Activated CD4-positive, alpha-beta memory T cell treated with anti-CD3 and anti-CD28 coated beads, Interleukin-2, amount 10 ng/mL, durations not matched to agents 7 days and 5 days (primary cell): ENCODE measurements at regions not wholly inside any gene's neighbourhood (a gene's known extent, or its start where the extent isn't known, plus 50 kb on each side); places are given as distances from the start of the nearest gene placed in this dataset.
"Not testable (repeated sequence)": the region's sequence is repeated elsewhere in the genome, so short reads cannot be mapped to it uniquely, and the experiment has no call there.

Experiments used
- CTCF ChIA-PET: fragments of 350-600 bp; sonication (Branson Sonifier 250); formaldehyde crosslinking; loops from one replicate; lab custom pipeline; 2021; ENCODE audit warnings: antibody characterized with exemption, inconsistent platforms; lab: Charles Lee
- POLR2A ChIA-PET: fragments of 350-600 bp; sonication (Branson Sonifier 250); formaldehyde crosslinking; loops from one replicate; lab custom pipeline; 2021; ENCODE audit warnings: antibody characterized with exemption; lab: Charles Lee
- DNase-seq: peaks from one replicate; pipeline ENCODE4 v3.0.0-alpha.2; 2020
- H3K27ac Mint-ChIP-seq: one replicate; pipeline ENCODE4 v1.8.0; 2021; ENCODE audit warnings: mild to moderate bottlenecking, mixed read lengths
- H3K27me3 Mint-ChIP-seq: one replicate; pipeline ENCODE4 v1.8.0; 2021; ENCODE audit warnings: mixed read lengths
- H3K36me3 Mint-ChIP-seq: one replicate; pipeline ENCODE4 v1.8.0; 2021; ENCODE audit warnings: low read depth, mixed read lengths
- H3K4me1 Mint-ChIP-seq: one replicate; pipeline ENCODE4 v1.8.0; 2021; ENCODE audit warnings: mixed read lengths
- H3K4me3 Mint-ChIP-seq: one replicate; pipeline ENCODE4 v1.8.0; 2021; ENCODE audit warnings: mild to moderate bottlenecking, mixed read lengths
- H3K9me3 Mint-ChIP-seq: one replicate; pipeline ENCODE4 v1.8.0; 2021; ENCODE audit warnings: mixed read lengths

DNA sequence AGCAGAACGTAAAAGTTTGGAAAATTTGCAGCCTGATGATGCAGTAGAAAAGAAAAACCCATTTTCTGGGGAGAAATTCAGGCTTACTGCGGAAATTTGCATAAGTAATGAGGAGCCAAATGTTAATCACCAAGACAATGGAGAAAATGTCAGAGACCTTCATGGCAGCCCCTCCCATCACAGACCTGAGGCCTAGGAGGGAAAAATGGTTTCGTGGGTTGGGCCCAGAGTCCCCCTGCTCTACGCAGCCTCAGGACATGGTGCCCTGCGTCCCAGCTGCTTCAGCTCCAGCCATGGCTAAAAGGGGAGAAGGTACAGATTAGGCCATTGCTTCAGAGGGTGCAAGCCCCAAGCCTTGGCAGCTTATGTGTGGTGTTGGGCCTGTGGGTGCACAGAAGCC is 255.1 kb upstream of the DIPK2B start:
- H3K9me3 Mint-ChIP-seq, POLR2A ChIA-PET, DNase-seq, H3K27me3 Mint-ChIP-seq, CTCF ChIA-PET, H3K27ac Mint-ChIP-seq, H3K4me3 Mint-ChIP-seq, H3K4me1 Mint-ChIP-seq, H3K36me3 Mint-ChIP-seq: not testable (repeated sequence)

DNA sequence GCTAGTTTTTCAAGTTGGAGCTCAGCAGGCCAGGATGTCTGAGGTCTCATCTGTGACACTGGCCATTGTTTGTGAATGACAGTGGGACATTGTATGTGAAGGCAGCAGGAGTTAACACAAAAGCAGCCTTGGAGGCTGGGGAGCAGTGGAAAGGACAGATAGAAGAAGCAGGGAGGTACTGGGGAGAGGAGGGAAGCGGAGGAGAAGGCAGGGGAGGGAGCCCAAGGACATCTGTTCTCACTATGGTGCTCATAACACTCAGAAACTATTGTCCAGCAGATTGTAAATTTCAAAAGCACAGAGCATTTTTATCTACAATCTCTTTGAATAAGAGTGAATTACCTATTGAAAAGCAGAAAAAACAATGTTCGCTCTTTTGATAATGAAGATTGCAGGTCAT is 253.6 kb upstream of the DIPK2B start:
- Mint-ChIP-seq H3K4me3 (no peak overlapping the region), H3K27me3 (peaks cover 3% of the 10 kb centered on the region), H3K9me3 (no peaks in the 10 kb centered on the region), H3K36me3 (no peaks in the 10 kb centered on the region), H3K4me1 (no peaks in the 10 kb centered on the region), H3K27ac (no peak overlapping the region)
- CTCF ChIA-PET = no interaction called here
- POLR2A ChIA-PET = no interaction called here
- DNase-seq = no peak

DNA sequence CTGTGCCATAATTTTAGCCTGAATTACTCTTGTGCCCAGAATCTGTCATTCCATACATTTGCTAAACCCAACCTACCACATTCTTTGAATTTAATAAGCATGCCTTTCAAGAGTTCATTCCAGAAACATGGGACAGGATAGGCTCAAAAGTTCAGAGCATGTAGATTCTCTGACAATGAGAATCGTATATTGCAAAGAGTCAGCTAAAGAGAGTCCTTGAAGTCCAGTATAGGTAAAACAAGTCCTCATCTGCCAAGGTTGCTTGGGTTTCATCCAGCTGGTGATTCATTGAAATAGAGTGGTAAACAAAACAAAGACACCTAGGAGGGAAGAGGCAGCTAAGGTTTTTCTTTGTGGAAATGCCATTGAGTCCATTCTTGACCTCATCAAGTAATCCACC is 249.3 kb upstream of the DIPK2B start:
- Mint-ChIP-seq H3K4me3 (no peak overlapping the region), H3K27me3 (peaks cover 2% of the 10 kb centered on the region), H3K36me3 (no peaks in the 10 kb centered on the region), H3K4me1 (peaks cover 3% of the 10 kb centered on the region), H3K9me3 (no peaks in the 10 kb centered on the region), H3K27ac (no peak overlapping the region)
- DNase-seq = no peak
- ChIA-PET CTCF (no interaction called here), POLR2A (no interaction called here)

DNA sequence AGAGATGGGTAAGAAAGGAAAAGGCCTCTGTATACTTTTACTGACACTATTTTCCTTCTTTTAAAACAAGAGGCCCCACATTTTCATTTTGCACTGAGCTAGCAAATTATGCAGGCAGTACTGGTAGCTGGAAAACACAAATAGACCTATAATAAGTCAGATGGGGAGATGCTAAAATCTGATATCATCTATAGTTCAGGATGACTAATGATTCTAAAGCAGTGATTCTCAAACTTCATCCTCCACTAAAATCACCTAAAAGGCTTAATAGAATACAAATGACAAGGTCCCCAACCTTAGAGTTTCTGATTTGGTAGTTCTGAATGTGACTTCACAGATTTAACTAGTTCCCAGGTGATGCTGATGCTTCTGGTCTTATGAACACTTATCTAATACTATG is 247.3 kb upstream of the DIPK2B start:
- Mint-ChIP-seq H3K4me1 (peaks cover 3% of the 10 kb centered on the region), H3K27me3 (peaks cover 2% of the 10 kb centered on the region), H3K27ac (no peak overlapping the region), H3K36me3 (no peaks in the 10 kb centered on the region), H3K9me3 (no peaks in the 10 kb centered on the region), H3K4me3 (no peak overlapping the region)
- ChIA-PET POLR2A (no interaction called here), CTCF (no interaction called here)
- no peak for DNase-seq

DNA sequence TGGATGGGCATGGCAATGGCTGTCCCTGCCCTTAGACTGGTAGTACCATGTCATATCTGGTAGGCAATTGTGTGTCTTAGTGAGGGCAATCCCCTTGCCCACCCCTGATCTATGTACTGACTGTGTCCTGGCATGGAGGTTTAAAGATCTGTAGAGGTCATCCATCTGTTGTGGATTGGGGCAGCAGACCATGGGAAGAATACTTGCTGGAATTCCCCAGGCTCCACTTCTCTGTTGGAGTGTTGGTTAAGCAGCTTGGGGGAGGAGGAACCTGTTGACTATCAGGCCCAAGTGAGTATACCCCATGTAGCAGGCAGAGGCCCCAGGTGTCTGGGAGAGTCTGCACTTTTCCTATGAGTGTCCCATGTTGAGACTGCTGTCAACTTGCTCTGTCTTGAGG is 246.7 kb upstream of the DIPK2B start:
- Mint-ChIP-seq H3K36me3 (no peaks in the 10 kb centered on the region), H3K27me3 (peaks cover 2% of the 10 kb centered on the region), H3K9me3 (no peaks in the 10 kb centered on the region), H3K4me1 (peaks cover 3% of the 10 kb centered on the region), H3K4me3 (no peak overlapping the region), H3K27ac (no peak overlapping the region)
- POLR2A ChIA-PET = no interaction called here
- no peak for DNase-seq
- CTCF ChIA-PET = no interaction called here

DNA sequence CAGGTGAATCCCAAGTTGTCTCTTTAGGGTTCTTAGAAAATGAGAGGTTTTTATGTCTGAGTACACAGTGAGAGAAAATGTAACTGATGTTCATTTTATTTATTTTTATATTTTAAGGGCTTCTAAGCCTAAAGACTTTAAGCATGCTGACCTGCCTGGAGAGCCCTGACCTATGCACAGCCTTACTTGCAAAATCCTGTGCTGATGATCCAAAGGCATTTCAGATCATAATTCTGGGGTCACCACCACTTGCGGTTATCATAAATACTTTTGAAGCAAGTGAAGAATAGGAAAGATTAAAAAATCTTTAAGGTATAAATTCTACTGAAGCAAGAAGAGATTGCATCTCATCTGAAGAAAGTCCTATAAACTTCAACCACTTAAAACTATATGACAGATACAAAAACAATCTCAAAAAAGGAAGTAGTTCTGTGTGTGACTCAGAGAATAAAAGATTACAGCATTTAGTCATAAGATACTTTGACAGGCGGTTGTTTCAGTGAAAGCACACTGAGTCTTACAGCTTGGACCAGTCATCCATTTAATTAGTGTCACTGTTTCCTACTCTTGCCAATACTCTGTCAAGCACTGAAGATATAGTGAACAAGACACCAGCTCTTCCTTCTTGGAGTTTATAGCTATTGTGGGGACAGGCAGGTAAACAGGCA is 245.2 kb upstream of the DIPK2B start:
- CTCF ChIA-PET = no interaction called here
- H3K27ac Mint-ChIP-seq = no peak overlapping the region

DNA sequence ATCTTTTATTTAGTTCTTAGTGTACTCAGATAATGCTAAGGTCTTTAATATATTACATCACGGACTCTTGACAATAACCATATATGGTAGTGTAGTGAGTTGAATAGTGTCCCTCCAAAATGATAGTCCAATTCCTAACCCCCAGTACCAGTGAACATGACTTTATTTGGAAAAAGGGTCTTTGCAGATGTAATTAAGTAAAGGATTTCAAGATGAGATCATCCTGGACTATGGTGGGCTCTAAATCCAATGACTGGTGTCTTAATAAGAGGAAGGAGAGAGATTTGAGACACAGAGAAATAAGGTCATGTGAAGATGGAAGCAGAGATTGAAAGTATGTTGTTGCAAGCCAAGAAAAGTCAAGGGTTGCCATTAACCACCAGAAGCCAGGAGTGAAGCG is 236.5 kb upstream of the DIPK2B start:
- Mint-ChIP-seq H3K4me1 (no peaks in the 10 kb centered on the region), H3K27me3 (no peaks in the 10 kb centered on the region), H3K36me3 (no peaks in the 10 kb centered on the region), H3K9me3 (no peaks in the 10 kb centered on the region), H3K27ac (no peak overlapping the region), H3K4me3 (no peak overlapping the region)
- no peak for DNase-seq
- ChIA-PET POLR2A (no interaction called here), CTCF (no interaction called here)

More for the DNA sequence above, 245.2 kb upstream of the DIPK2B start:
- H3K36me3 Mint-ChIP-seq = no peaks in the 10 kb centered on the region
- POLR2A ChIA-PET = no interaction called here
- no peak overlapping the region for H3K4me3 Mint-ChIP-seq
- peaks cover 2% of the 10 kb centered on the region for H3K27me3 Mint-ChIP-seq
- no peak for DNase-seq
- H3K4me1 Mint-ChIP-seq = peaks cover 3% of the 10 kb centered on the region
- no peaks in the 10 kb centered on the region for H3K9me3 Mint-ChIP-seq

DNA sequence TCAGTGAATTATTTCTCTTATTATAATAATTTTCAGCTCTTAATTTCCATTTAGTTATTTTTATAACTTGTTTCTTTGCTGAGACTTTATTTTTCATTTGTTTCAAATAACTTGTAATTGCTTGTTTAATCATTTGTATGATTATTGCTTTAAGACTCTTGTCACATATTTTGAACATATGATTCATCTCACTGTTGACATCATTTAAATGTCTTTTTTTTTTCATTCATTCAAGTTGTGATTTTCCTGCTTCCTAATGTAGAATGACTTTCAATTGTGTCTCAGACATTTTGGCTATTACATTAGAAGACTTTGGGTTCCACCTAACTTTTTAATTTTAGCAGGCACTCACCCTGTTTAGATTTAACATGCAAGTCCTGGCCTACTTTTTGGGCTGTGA is 234.8 kb upstream of the DIPK2B start:
- H3K4me1 Mint-ChIP-seq = no peaks in the 10 kb centered on the region
- POLR2A ChIA-PET = no interaction called here
- H3K4me3 Mint-ChIP-seq = no peak overlapping the region
- CTCF ChIA-PET = no interaction called here
- no peak overlapping the region for H3K27ac Mint-ChIP-seq
- H3K9me3 Mint-ChIP-seq = peaks cover 2% of the 10 kb centered on the region
- no peaks in the 10 kb centered on the region for H3K36me3 Mint-ChIP-seq
- DNase-seq = no peak
- no peaks in the 10 kb centered on the region for H3K27me3 Mint-ChIP-seq

DNA sequence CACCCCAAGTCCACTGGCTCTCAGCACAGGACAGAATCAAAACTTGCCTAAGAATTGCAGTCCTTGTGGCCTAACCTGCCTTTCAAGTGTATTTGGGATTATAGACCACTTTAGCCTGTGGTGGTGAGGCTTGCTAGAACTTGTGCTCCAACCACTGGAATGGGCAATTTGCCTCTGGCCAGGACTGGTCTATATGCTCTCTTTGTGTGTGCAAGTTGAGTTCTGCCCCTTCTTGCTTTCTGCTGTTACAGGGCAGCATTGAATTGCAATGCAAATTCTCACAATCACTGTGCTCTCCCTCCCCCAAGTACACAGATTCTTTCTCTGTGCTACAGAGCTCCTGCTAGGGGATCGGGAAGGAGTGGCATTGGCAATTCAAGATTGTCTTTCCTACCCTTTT is 233.6 kb upstream of the DIPK2B start:
- Mint-ChIP-seq H3K36me3 (no peaks in the 10 kb centered on the region), H3K4me1 (no peaks in the 10 kb centered on the region), H3K4me3 (no peak overlapping the region), H3K9me3 (peaks cover 2% of the 10 kb centered on the region), H3K27ac (no peak overlapping the region), H3K27me3 (no peaks in the 10 kb centered on the region)
- no peak for DNase-seq
- POLR2A ChIA-PET = no interaction called here
- CTCF ChIA-PET = no interaction called here

DNA sequence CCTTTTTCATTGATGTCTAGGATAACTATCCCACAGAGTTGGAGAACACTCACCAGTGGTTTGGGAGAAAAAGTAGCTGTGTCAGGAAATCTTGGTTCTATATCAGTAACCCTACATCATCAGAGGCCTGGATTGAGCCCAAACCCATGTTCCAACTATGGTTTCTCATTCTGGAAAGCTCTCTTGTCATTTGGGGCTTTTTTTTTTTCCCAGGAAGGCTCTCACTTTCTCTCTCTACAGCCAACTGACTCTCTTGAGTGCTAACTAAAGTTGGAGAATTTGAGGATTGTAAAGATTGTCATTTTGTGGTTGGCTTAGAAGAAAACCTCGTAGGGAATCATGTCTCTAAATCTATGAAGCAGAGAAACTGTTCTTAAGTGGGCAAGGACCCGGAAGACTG is 228.2 kb upstream of the DIPK2B start:
- no peak for DNase-seq
- Mint-ChIP-seq H3K27me3 (peaks cover 7% of the 10 kb centered on the region), H3K27ac (no peak overlapping the region), H3K36me3 (no peaks in the 10 kb centered on the region), H3K4me3 (no peak overlapping the region), H3K4me1 (no peaks in the 10 kb centered on the region), H3K9me3 (peaks cover 2% of the 10 kb centered on the region)
- CTCF ChIA-PET = no interaction called here
- POLR2A ChIA-PET = no interaction called here

DNA sequence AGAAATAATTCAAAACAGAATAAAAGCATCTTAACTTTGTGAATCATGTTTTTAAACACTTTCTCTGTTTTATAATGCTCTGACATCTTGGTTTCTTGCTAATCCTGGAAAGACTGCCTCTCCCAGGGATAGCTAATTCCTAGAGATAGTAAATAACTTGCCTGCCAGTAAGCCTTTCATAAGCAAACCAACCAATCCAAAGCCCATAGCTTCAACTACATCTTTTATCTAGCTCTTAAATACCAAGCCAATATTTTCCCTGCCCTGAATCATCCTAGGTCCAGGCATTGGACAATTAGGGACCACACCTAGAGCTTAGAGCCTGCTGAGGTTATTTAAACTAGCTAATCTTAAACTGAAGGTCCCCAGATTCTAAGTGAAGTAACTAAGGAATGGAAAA is 223.7 kb upstream of the DIPK2B start:
- CTCF ChIA-PET = no interaction called here
- H3K27me3 Mint-ChIP-seq = peaks cover 7% of the 10 kb centered on the region
- H3K4me1 Mint-ChIP-seq = no peaks in the 10 kb centered on the region

DNA sequence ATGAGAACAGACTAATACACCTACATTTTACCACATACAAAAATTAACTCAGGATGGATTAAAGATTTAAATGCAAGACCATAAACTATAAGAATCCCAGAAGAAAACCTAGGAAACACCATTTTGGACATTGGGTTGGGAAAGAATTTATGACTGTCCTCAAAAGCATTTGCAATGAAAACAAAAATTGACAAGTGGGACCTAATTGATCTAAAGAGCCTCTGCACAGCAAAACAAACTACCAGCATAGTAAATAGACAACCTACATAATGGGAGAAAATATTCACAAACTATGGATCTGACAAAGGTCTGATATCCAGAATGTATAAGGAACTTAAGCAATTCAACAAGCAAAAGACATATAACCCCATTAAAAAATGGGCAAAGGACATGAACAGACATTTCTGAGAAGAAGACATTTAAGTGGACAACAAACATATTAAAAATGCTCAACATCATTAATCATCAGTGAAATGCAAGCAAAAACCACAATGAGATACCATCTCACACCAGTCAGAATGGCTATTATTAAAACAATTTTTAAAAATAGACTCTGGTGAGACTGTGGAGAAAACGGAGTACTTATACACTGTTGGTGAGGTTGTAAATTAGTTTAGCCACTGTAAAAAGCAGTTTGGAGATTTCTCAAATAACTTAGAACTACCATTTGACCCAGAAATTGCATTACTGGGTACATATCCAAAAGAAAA is 221.7 kb upstream of the DIPK2B start:
- H3K9me3 Mint-ChIP-seq = no peaks in the 10 kb centered on the region
- no peaks in the 10 kb centered on the region for H3K4me1 Mint-ChIP-seq
- no peak for DNase-seq
- peaks cover 9% of the 10 kb centered on the region for H3K27me3 Mint-ChIP-seq
- ChIA-PET POLR2A (no interaction called here), CTCF (no interaction called here)
- no peak overlapping the region for H3K4me3 Mint-ChIP-seq
- no peaks in the 10 kb centered on the region for H3K36me3 Mint-ChIP-seq
- no peak overlapping the region for H3K27ac Mint-ChIP-seq

More for the DNA sequence above, 223.7 kb upstream of the DIPK2B start:
- no peak overlapping the region for H3K27ac Mint-ChIP-seq
- no peaks in the 10 kb centered on the region for H3K9me3 Mint-ChIP-seq
- DNase-seq = no peak
- no peaks in the 10 kb centered on the region for H3K36me3 Mint-ChIP-seq
- no peak overlapping the region for H3K4me3 Mint-ChIP-seq
- POLR2A ChIA-PET = no interaction called here

DNA sequence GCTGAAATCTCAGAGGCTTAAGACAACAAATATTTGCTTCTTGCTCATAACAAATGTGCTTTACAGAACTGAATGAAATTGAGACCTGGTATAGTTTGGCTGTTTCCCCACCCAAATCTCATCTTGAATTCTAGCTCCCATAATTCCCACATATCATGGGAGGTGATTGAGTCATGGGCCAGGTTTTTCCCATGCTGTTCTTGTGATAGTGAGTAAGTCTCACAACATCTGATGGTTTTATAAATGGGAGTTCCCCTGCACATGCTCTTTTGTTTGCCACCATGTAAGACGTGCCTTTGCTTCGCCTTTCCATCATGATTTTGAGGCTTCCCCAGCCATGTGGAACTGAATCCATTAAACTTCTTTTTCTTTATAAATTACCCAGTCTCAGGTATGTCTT is 221.1 kb upstream of the DIPK2B start:
- Mint-ChIP-seq H3K36me3 (no peaks in the 10 kb centered on the region), H3K4me3 (no peak overlapping the region), H3K4me1 (no peaks in the 10 kb centered on the region), H3K27me3 (peaks cover 12% of the 10 kb centered on the region), H3K27ac (no peak overlapping the region), H3K9me3 (no peaks in the 10 kb centered on the region)
- ChIA-PET CTCF (no interaction called here), POLR2A (no interaction called here)
- DNase-seq = no peak

DNA sequence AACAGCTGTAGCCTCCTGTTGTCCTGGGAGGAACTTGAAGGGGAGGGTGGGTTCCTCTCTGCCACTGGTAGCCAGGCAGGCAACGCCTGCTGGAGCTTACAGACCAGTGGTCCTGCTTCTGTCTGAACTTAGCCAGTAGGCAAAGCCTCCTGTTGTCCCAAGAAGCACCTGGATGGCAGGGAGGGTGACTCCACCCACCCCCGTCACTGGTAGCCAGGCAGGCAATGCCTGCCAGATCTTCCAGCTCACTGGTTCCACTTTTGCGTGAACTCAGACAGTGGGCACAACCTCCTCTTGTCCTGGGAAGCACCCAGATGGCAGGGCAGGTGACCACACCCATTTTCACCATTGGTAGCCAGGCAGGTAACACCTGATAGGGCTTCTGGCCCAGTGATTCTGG is 203.5 kb upstream of the DIPK2B start:
- Mint-ChIP-seq H3K9me3 (peaks cover 4% of the 10 kb centered on the region), H3K36me3 (no peaks in the 10 kb centered on the region), H3K4me3 (no peak overlapping the region), H3K27ac (no peak overlapping the region), H3K4me1 (peaks cover 4% of the 10 kb centered on the region), H3K27me3 (no peaks in the 10 kb centered on the region)
- no peak for DNase-seq
- ChIA-PET POLR2A (no interaction called here), CTCF (no interaction called here)
